ENCODE measurements at regions not wholly inside any gene's neighbourhood (a gene's known extent, or its start where the extent isn't known, plus 50 kb on each side); places are given as distances from the start of the nearest gene placed in this dataset.

DNA sequence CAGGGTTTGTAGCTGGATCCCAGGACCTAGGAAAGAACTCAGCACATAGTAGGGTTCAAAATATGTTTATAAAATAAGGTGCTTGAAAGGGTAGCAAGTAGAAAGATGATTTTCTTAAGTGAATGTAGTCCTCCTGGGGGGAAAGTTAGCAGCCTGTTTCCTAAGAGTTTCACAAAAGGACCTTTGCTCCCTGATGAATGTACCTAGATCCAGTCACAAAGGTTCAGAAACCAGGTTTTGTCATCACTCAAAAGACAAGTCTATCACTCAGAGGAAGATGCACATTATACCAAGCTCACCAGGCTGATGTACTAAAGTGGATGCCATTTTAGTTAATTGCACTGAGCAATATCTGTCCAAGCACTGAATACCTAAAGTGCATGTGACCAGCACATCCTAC, 378.2 kb downstream of the BCL11A start:
- Histone ChIP-seq H3K27me3 (ENCODE audit: control insufficient read depth, insufficient read depth, low read length, poor library complexity, severe bottlenecking) (peaks cover 14% of the 10 kb centered on the region), H3K36me3 (ENCODE audit: control insufficient read depth, insufficient read depth, low read length) (no peaks in the 10 kb centered on the region), H3K4me1 (ENCODE audit: control insufficient read depth, insufficient read depth, low read length) (no peaks in the 10 kb centered on the region), H3K27ac (ENCODE audit: low read depth, low read length) (no peak overlapping the region), H3K4me3 (ENCODE audit: low read length) (no peak overlapping the region), H3K9me3 (ENCODE audit: control insufficient read depth, low read length) (no peaks in the 10 kb centered on the region), H3K9ac (ENCODE audit: extremely low read depth, low read length, poor library complexity, severe bottlenecking) (no peak overlapping the region)
- H3K36me3 Mint-ChIP-seq (ENCODE audit: low read depth) = no peaks in the 10 kb centered on the region
- peaks cover 4% of the 10 kb centered on the region for H3K27me3 Mint-ChIP-seq (ENCODE audit: insufficient read depth)
- no peaks in the 10 kb centered on the region for H3K4me1 Mint-ChIP-seq
- H3K4me3 Mint-ChIP-seq = no peak overlapping the region
- TF ChIP-seq, protein P1, sequence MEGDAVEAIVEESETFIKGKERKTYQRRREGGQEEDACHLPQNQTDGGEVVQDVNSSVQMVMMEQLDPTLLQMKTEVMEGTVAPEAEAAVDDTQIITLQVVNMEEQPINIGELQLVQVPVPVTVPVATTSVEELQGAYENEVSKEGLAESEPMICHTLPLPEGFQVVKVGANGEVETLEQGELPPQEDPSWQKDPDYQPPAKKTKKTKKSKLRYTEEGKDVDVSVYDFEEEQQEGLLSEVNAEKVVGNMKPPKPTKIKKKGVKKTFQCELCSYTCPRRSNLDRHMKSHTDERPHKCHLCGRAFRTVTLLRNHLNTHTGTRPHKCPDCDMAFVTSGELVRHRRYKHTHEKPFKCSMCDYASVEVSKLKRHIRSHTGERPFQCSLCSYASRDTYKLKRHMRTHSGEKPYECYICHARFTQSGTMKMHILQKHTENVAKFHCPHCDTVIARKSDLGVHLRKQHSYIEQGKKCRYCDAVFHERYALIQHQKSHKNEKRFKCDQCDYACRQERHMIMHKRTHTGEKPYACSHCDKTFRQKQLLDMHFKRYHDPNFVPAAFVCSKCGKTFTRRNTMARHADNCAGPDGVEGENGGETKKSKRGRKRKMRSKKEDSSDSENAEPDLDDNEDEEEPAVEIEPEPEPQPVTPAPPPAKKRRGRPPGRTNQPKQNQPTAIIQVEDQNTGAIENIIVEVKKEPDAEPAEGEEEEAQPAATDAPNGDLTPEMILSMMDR (conservative IDR thresholded peaks at IDR 0.05) = no peak
- no peak for DNase-seq
- H3K27ac Mint-ChIP-seq = no peak overlapping the region
- H3K9me3 Mint-ChIP-seq = no peaks in the 10 kb centered on the region

DNA sequence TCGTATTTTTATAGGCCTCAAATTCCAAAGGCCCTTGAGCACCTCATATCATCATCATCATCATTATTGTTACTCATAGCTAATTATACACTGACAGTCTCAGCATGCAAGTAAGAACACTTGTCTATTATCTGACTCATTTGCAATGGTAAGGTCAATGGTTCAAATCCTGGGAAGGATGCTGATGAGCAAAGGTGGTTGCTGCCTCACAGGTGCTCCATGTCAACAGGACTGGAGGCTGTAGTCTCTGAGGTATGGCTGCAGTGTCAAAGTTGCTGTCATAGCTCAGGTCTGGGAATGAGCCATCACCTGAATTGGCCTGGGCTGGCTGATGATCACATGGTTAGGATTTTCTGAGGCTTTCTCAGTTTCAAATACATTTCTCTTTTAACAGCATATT, 379.3 kb downstream of the BCL11A start:
- TF ChIP-seq, protein P1 (conservative IDR thresholded peaks at IDR 0.05) = no peak
- Histone ChIP-seq H3K36me3 (ENCODE audit: control insufficient read depth, insufficient read depth, low read length) (no peaks in the 10 kb centered on the region), H3K27me3 (ENCODE audit: control insufficient read depth, insufficient read depth, low read length, poor library complexity, severe bottlenecking) (peaks cover 14% of the 10 kb centered on the region), H3K9ac (ENCODE audit: extremely low read depth, low read length, poor library complexity, severe bottlenecking) (no peak overlapping the region), H3K4me1 (ENCODE audit: control insufficient read depth, insufficient read depth, low read length) (no peaks in the 10 kb centered on the region), H3K4me3 (ENCODE audit: low read length) (no peak overlapping the region), H3K27ac (ENCODE audit: low read depth, low read length) (no peak overlapping the region), H3K9me3 (ENCODE audit: control insufficient read depth, low read length) (no peaks in the 10 kb centered on the region)
- Mint-ChIP-seq H3K36me3 (ENCODE audit: low read depth) (no peaks in the 10 kb centered on the region), H3K4me1 (no peaks in the 10 kb centered on the region), H3K4me3 (no peak overlapping the region), H3K27ac (no peak overlapping the region), H3K9me3 (no peaks in the 10 kb centered on the region), H3K27me3 (ENCODE audit: insufficient read depth) (peaks cover 4% of the 10 kb centered on the region)
- no CpG with 5 or more reads among the region's 1 CpG for WGBS, 2 experiments (ENCODE audit: insufficient coverage in 1 of 2, insufficient read length in 1 of 2)
- DNase-seq = no peak

DNA sequence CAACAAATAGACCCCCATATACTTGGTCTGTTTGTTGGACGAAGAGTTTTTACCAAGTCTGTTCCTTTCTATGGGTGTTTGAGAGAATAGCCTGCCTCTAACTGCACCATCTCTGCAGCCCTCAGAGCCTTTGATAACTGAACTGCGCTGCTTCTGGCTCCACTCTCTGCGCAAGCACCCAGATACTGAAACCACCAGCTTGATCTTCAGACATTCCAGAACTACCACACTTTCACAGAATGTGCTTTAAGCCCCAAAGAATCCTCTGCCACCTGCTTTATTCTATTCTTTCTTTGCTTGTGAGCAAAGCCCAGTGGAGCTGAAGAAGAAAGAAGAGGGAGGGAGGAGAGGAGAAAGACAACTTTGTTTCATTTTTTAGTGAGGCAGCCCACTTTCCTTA, 380.7 kb downstream of the BCL11A start:
- no peaks in the 10 kb centered on the region for H3K4me1 ChIP-seq (ENCODE audit: control insufficient read depth, insufficient read depth, low read length)
- H3K27ac Mint-ChIP-seq = no peak overlapping the region

More for the DNA sequence above, 380.7 kb downstream of the BCL11A start:
- WGBS, 2 experiments (ENCODE audit: insufficient coverage in 1 of 2, insufficient read length in 1 of 2) = 83 to 99% methylated on average over 2 to 3 of the region's 3 CpGs
- Histone ChIP-seq H3K9ac (ENCODE audit: extremely low read depth, low read length, poor library complexity, severe bottlenecking) (no peak overlapping the region), H3K27me3 (ENCODE audit: control insufficient read depth, insufficient read depth, low read length, poor library complexity, severe bottlenecking) (peaks cover 14% of the 10 kb centered on the region), H3K36me3 (ENCODE audit: control insufficient read depth, insufficient read depth, low read length) (no peaks in the 10 kb centered on the region), H3K27ac (ENCODE audit: low read depth, low read length) (no peak overlapping the region), H3K9me3 (ENCODE audit: control insufficient read depth, low read length) (no peaks in the 10 kb centered on the region), H3K4me3 (ENCODE audit: low read length) (no peak overlapping the region)
- no peaks in the 10 kb centered on the region for H3K4me1 Mint-ChIP-seq
- no peaks in the 10 kb centered on the region for H3K9me3 Mint-ChIP-seq
- DNase-seq = no peak
- H3K4me3 Mint-ChIP-seq = no peak overlapping the region
- no peaks in the 10 kb centered on the region for H3K36me3 Mint-ChIP-seq (ENCODE audit: low read depth)
- TF ChIP-seq, protein P1 (conservative IDR thresholded peaks at IDR 0.05) = no peak
- H3K27me3 Mint-ChIP-seq (ENCODE audit: insufficient read depth) = peaks cover 4% of the 10 kb centered on the region

Data from endodermal cell (in vitro differentiated cells).